Neural progenitor cell (in vitro differentiated cells): ENCODE measurements at regions not wholly inside any gene's neighbourhood (a gene's known extent, or its start where the extent isn't known, plus 50 kb on each side); places are given as distances from the start of the nearest gene placed in this dataset.

ENCODE experiments used
- DNase-seq: peaks from one replicate; pipeline ENCODE4 v3.0.0-alpha.2; 2016; ENCODE audit warnings: low spot score
- H2AFZ ChIP-seq: fragments of 200-600 bp; sonication (generic); replicated peaks from 2 replicates; pipeline ENCODE4 v1.6.1; 2016; ENCODE audit warnings: antibody characterized with exemption
- H3F3A ChIP-seq: fragments of 200-600 bp; sonication (generic); 2 replicates; pipeline ENCODE4 v1.6.1; 2016; ENCODE audit warnings: antibody characterized with exemption, low read depth
- H3K27ac ChIP-seq: fragments of 200-600 bp; sonication (generic); 2 replicates; pipeline ENCODE4 v1.5.1; 2016; ENCODE audit warnings: mild to moderate bottlenecking
- H3K27me3 ChIP-seq: fragments of 200-600 bp; sonication (generic); 2 replicates; pipeline ENCODE4 v1.6.1; 2016; ENCODE audit warnings: mild to moderate bottlenecking, moderate library complexity
- H3K36me3 ChIP-seq: fragments of 200-600 bp; sonication (generic); 2 replicates; pipeline ENCODE4 v1.5.1; 2016
- H3K4me1 ChIP-seq: fragments of 200-600 bp; sonication (generic); 2 replicates; pipeline ENCODE4 v1.6.1; 2016; ENCODE audit warnings: mixed run types
- H3K4me2 ChIP-seq: fragments of 200-600 bp; sonication (generic); 2 replicates; pipeline ENCODE4 v1.6.1; 2016
- H3K4me3 ChIP-seq: fragments of 200-600 bp; sonication (generic); 2 replicates; pipeline ENCODE4 v1.5.1; 2016
- H3K79me2 ChIP-seq: fragments of 200-600 bp; sonication (generic); 2 replicates; pipeline ENCODE4 v1.6.1; 2016; ENCODE audit warnings: low read depth
- H3K9ac ChIP-seq: fragments of 200-600 bp; sonication (generic); 2 replicates; pipeline ENCODE4 v1.6.1; 2016
- H3K9me3 ChIP-seq: fragments of 200-600 bp; sonication (generic); 2 replicates; pipeline ENCODE4 v1.5.1; 2016; ENCODE audit warnings: low read depth
- H4K20me1 ChIP-seq: fragments of 200-600 bp; sonication (generic); 2 replicates; pipeline ENCODE4 v1.6.1; 2016; ENCODE audit warnings: low read depth
- H3K27ac Mint-ChIP-seq: 3 replicates; pipeline ENCODE4 v1.8.0; 2021; ENCODE audit warnings: mixed read lengths
- H3K27me3 Mint-ChIP-seq: 2 replicates; pipeline ENCODE4 v1.8.0; 2022; ENCODE audit warnings: low read depth, mild to moderate bottlenecking, inconsistent platforms, moderate library complexity, mixed read lengths; ENCODE audit not compliant: insufficient read depth
- H3K36me3 Mint-ChIP-seq: 3 replicates; pipeline ENCODE4 v1.8.0; 2021; ENCODE audit warnings: mixed read lengths
- H3K4me1 Mint-ChIP-seq: 3 replicates; pipeline ENCODE4 v1.8.0; 2021; ENCODE audit warnings: mixed read lengths
- H3K4me3 Mint-ChIP-seq: 3 replicates; pipeline ENCODE4 v1.8.0; 2021; ENCODE audit warnings: mild to moderate bottlenecking, moderate library complexity, mixed read lengths
- H3K9me3 Mint-ChIP-seq: 3 replicates; pipeline ENCODE4 v1.8.0; 2020; ENCODE audit warnings: mixed read lengths
- CTCF ChIP-seq: fragments of 200-600 bp; sonication (generic); IDR thresholded peaks from 2 replicates; pipeline ENCODE4 v1.5.1; 2017; ENCODE audit warnings: antibody characterized with exemption, mild to moderate bottlenecking
- EZH2 ChIP-seq: fragments of 200-600 bp; sonication (generic); IDR thresholded peaks from 2 replicates; pipeline ENCODE4 v1.6.1; 2017; ENCODE audit warnings: antibody characterized with exemption, mild to moderate bottlenecking, moderate library complexity
- EZH2phosphoT487 ChIP-seq: fragments of 200-600 bp; sonication (generic); IDR thresholded peaks from 2 replicates; pipeline ENCODE4 v1.6.1; 2017; ENCODE audit warnings: antibody characterized with exemption

DNA sequence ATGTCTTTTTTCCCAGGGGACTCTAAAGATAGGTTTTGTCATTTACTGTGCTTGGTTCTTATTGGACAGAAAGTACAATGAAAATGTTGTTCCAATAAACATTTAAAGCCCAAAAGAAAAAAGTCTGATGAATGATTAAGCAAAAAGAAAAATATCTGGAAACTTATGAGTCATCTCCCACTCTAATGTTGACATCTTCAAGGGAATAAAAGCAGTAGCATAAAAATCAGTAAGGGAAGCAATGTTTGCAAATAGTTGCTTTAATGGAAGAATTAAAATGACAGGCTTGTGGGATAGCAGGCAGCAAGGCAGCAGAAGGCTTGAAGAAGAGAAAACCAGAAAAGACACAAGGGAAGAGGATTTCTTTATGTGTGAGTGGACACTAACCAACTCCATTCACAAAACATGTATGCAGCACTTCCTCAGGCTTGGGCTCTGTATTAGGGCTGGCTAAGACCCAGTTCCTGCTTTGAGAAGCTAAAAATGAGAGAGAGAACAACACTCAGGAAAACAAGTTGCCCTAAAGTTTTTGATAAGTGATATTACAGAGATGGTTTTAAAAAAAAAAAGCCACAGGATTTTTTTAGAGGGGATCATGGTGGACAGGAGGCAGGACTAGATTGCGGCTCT, 263.2 kb upstream of the NT5E start:
- Mint-ChIP-seq H3K4me1 (peaks cover 3% of the 10 kb centered on the region), H3K27ac (no peak overlapping the region), H3K9me3 (peaks cover 3% of the 10 kb centered on the region), H3K36me3 (no peaks in the 10 kb centered on the region), H3K4me3 (no peak overlapping the region), H3K27me3 (no peaks in the 10 kb centered on the region)
- no peak for TF ChIP-seq CTCF
- TF ChIP-seq EZH2phosphoT487: no peak
- TF ChIP-seq EZH2: no peak
- Histone ChIP-seq H3F3A (no peaks in the 10 kb centered on the region), H3K36me3 (no peaks in the 10 kb centered on the region), H3K27ac (no peak overlapping the region), H2AFZ (no peak overlapping the region), H3K9me3 (no peaks in the 10 kb centered on the region), H3K27me3 (no peaks in the 10 kb centered on the region), H3K79me2 (no peaks in the 10 kb centered on the region), H4K20me1 (no peaks in the 10 kb centered on the region), H3K9ac (no peak overlapping the region), H3K4me3 (no peak overlapping the region), H3K4me2 (no peak overlapping the region), H3K4me1 (no peaks in the 10 kb centered on the region)
- DNase-seq: no peak

- H3K4me3 Mint-ChIP-seq: no peak overlapping the region
- H3K36me3 Mint-ChIP-seq: no peaks in the 10 kb centered on the region
- DNase-seq: no peak
- no peak overlapping the region for H3K4me3 ChIP-seq
- H3K4me2 ChIP-seq: no peak overlapping the region
- H4K20me1 ChIP-seq: no peaks in the 10 kb centered on the region
- no peaks in the 10 kb centered on the region for H3F3A ChIP-seq
- no peaks in the 10 kb centered on the region for H3K4me1 ChIP-seq
- H2AFZ ChIP-seq: no peak overlapping the region
- peaks cover 3% of the 10 kb centered on the region for H3K9me3 Mint-ChIP-seq
- H3K9me3 ChIP-seq: no peaks in the 10 kb centered on the region
- no peaks in the 10 kb centered on the region for H3K27me3 Mint-ChIP-seq
- no peak overlapping the region for H3K9ac ChIP-seq
- no peaks in the 10 kb centered on the region for H3K36me3 ChIP-seq
- H3K4me1 Mint-ChIP-seq: peaks cover 3% of the 10 kb centered on the region
- H3K79me2 ChIP-seq: no peaks in the 10 kb centered on the region
- no peak for TF ChIP-seq CTCF
- TF ChIP-seq EZH2: no peak
- TF ChIP-seq EZH2phosphoT487: no peak
- no peak overlapping the region for H3K27ac ChIP-seq
- H3K27ac Mint-ChIP-seq: no peak overlapping the region
- H3K27me3 ChIP-seq: no peaks in the 10 kb centered on the region
Observed at GRCh38 chr6:85185977-85186376, 263.9 kb upstream of the NT5E start.

GRCh38 chr6:85183841-85184240, 266.0 kb upstream of the NT5E start:
- H3K27ac Mint-ChIP-seq: no peak overlapping the region
- H3K9ac ChIP-seq: no peak overlapping the region
- H3K4me1 ChIP-seq: no peaks in the 10 kb centered on the region
- no peak overlapping the region for H3K4me2 ChIP-seq
- no peaks in the 10 kb centered on the region for H3K36me3 ChIP-seq
- no peaks in the 10 kb centered on the region for H3F3A ChIP-seq
- no peaks in the 10 kb centered on the region for H3K27me3 ChIP-seq
- no peaks in the 10 kb centered on the region for H3K9me3 Mint-ChIP-seq
- TF ChIP-seq EZH2: no peak
- TF ChIP-seq CTCF: no peak
- TF ChIP-seq EZH2phosphoT487: no peak
- no peak overlapping the region for H3K27ac ChIP-seq
- DNase-seq: no peak
- no peak overlapping the region for H2AFZ ChIP-seq
- H3K4me3 Mint-ChIP-seq: no peak overlapping the region
- H3K79me2 ChIP-seq: no peaks in the 10 kb centered on the region
- no peaks in the 10 kb centered on the region for H4K20me1 ChIP-seq
- H3K4me3 ChIP-seq: no peak overlapping the region
- H3K4me1 Mint-ChIP-seq: peaks cover 3% of the 10 kb centered on the region
- no peaks in the 10 kb centered on the region for H3K27me3 Mint-ChIP-seq
- H3K36me3 Mint-ChIP-seq: no peaks in the 10 kb centered on the region
- H3K9me3 ChIP-seq: no peaks in the 10 kb centered on the region
